HG03280 (cell line): ENCODE measurements at regions not wholly inside any gene's neighbourhood (a gene's known extent, or its start where the extent isn't known, plus 50 kb on each side); places are given as distances from the start of the nearest gene placed in this dataset.

Source experiments
- ATAC-seq: cut with Tn5 transposase; IDR thresholded peaks from one replicate; pipeline ENCODE4 v1.9.1; 2021; ENCODE audit warnings: mild to moderate bottlenecking, moderate library complexity; ENCODE audit not compliant: unreplicated experiment

DNA sequence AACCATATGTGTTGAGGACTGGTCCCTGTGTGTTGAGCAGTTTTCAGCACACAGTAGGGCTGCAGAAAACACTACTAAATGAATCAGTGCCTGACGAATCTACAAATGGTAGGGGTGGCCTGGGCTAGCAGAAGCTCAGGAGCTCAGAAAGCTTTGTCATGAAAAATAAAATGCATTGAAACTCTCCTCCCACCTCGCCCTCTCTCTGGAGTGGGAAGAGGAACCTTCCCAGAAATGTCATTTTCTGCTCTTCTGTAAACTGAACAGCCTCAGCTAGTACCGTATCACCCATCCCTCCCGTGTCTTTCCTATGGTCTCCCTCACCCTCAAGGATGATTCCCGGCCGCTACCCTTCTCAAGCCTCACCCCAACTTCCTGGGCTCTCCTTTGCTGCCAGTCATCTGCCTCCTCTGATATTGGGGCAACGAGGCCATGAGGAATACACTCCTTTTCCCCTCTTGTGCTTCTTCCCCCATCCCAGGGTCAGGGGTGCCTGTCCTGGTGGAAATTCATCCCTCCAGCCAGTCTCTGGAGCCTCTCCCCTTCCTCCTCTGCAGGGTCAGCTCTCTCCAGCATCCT is 734.5 kb downstream of the PTPRU start:
- no peak for ATAC-seq

DNA sequence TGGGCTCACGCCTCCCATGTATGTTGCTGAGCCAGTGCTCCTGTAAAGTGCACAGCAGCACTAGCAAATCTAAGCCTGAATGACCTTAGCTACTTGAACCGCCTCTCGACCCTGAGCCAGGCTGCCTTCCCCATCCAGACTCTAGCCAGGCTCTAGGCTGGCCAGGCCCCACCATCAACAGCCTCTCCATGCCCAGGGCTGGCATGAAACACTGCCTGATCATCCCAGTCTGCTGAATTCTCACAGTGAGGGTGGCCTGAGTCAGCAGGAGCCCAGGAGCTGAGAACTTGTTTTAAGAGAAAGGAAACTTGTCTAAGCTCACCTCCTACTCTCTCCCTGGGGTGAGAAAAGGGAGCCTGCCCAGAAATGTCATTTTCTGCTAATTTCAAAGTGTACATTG is 733.3 kb downstream of the PTPRU start:
- ATAC-seq = no peak

DNA sequence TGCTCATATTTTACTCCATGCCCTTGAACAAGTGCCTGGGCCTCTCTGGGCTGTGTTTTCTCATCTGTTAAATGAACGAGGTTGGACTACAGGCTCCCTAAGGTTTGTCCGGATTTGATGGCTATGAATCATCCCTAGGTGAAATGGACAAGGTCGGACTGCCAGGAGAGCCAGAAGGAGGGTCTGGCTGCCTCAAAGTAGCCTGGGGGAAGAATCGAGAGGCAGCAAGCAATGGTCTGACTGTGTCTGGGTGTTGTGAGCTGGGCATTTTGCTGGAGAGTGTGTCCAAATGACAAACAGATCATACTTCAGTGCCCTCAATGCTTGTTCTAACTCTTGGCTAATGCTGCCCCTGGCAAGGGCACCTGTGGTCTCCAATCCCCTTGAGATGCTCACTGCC is 730.9 kb downstream of the PTPRU start:
- no peak for ATAC-seq

- ATAC-seq = no peak
Observed at GRCh38 chr1:29966526-29967045, 730.3 kb downstream of the PTPRU start.

DNA sequence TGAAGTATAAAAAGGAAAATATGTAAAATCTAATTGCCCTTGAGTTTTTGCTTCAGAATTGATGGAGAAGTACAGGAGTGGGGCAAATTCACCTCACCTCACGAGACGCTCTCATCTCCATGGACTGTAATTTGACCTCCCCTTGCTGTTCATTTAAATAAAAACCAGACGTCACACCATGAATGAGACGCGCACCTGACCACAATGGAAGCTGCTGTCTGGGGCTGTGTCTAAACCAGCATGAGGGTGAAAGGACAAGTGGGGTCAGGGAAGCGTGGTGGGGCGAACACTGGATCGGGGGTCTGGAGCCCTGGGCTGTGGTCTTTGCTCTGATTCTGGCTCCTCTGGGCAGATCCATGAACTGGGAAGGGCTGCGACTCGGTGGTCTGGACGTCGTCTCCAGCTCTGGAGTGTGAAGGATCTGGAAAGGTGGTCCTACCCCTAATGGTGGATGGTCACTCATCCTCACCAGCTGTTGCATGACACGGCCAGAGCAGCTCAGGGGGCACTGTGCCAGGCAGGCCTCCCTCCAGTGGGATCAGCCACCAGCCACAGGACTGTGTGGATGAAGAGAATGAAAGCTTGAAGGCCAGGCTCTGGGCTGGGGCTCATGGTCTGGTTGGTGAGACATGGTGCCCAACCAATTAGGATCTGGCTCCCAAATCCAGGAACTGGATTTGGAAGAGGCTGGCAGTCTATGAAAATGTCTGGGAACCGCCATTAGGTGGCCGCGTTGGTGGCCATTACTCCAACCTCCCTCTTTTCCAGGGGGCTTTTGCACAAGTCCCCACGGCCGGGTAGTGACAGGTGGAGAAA is 728.6 kb downstream of the PTPRU start:
- ATAC-seq = no peak

GRCh38 chr1:29963946-29964345 is 727.6 kb downstream of the PTPRU start:
- ATAC-seq = no peak

- no peak for ATAC-seq
Observed at GRCh38 chr1:29962831-29963247, 726.5 kb downstream of the PTPRU start.

GRCh38 chr1:29962336-29962735 is 726.0 kb downstream of the PTPRU start:
- ATAC-seq = no peak

DNA sequence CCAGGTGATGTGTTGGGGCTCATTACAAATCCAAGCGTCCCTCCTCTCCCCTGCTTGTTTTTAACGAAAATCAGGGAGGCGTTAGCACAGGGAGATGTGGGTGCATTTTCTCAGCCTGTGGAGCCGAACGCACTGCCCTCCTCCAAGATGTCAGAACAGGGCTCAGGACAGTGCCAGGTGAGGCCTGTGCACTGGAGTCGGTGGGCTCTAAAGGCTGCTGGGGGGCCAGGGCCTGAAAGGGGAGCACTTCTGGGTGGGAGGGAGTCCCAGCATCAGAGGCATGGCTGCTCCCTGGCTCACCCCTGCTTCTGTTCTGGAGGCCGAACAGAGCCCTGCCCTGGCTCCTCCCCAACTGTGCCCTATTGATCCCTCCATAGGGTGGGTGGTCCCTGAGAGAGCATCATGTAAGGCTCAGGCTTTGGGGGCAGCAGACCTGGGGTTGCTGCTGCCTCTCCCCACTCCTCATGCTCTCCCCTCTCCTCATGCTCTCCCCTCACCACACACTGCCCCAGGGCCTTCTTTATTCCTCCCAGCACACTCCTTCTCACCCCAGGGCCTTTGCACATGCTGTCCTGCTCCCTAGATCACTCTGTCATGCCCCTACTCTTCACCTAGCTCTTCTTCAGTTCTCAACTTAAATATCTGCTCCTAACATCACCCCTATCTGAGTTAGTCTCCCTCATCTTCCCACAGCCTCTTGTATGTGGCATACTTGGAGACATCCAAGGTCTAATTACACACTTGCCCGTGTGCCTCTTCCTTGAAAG is 725.2 kb downstream of the PTPRU start:
- no peak for ATAC-seq

GRCh38 chr1:29960876-29961275 is 724.6 kb downstream of the PTPRU start:
- ATAC-seq = no peak

DNA sequence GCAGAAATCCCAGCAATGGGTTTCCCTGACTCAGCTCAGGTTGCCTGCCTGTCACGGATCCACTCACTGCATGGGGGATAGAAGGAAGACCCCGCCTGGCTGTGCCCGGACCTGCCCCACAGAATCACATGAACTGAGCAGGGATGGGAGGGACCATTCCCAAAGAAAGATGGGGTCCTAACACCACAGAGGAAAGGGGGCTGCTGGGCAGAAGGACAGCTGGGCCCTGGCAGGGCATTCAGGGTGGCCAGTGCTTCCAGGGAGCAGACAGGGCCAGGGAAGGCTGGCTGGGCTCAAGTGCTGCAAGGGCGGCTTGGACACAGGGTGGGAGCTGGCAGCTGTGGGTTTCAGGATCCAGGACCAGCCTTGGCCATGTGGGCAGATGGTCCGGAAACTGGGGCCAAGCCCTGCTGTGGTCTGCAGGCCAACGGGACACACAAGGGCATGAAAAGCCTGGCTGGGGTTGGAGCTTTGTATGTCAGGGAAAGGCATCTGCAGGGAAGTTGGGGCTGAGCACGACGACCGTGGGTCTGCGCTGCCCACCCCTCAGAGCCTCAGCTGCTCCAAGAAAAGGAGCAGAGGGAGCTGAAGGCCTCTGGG is 723.9 kb downstream of the PTPRU start:
- no peak for ATAC-seq

DNA sequence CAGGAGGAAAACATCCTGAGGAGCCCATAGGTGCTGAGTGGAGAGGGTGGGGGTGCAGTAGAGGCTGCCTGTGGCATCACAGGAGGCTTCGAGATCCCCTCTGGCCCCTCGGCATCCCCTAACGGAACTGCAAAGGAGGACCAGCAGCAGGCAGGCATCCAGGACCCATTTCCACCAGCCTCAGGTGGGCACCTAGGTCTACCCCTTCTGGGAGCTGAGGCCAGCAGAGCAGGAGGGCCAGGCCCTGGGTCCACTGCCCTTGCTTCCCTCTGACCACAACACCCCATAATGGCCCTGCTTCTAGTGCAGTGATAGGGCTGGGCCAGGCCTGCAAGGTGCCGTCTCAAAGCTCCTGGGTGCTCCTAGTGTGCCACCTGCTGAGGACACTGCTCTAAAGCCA is 723.0 kb downstream of the PTPRU start:
- no peak for ATAC-seq

- ATAC-seq = no peak
Observed at GRCh38 chr1:29958271-29958670, 721.9 kb downstream of the PTPRU start.

DNA sequence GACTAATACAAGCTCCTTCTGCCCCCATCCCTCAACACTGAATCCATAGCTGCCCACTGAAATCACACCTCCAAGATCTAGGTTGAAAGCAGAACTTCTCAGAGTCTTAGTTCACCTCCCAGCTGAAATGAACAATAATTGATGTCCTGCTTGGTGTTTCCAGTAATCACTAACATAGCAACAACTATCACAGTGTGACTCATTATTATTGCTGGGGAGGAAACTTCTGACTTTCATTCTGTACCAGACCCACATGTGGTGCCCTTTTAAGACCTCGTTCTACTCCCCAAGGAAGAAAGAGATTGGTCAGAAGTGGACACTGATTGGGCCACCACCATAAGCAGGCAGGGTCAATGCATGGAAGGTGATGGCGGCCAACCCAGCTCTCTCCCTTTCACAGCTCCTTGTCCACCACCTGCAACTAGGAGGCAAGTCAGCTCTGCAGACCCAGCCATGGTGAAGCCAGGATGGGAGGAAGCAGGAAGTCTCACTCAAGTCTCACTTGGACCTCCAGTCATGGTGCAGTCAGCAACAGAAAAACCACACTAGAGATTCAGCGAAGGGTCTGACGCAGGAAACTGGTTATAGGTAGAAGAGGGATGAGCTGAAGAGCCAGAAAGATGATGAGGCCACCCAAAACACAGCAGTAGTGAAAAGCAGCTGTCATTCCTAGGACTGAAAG is 720.2 kb downstream of the PTPRU start:
- no peak for ATAC-seq

GRCh38 chr1:29954591-29954990 is 718.3 kb downstream of the PTPRU start:
- ATAC-seq = no peak

- no peak for ATAC-seq
Observed at GRCh38 chr1:29953961-29954360, 717.6 kb downstream of the PTPRU start.

GRCh38 chr1:29949676-29950075 is 713.4 kb downstream of the PTPRU start:
- ATAC-seq = no peak

- no peak for ATAC-seq
Observed at GRCh38 chr1:29948581-29948980, 712.3 kb downstream of the PTPRU start.

- ATAC-seq = no peak
Observed at GRCh38 chr1:29946057-29946456, 709.7 kb downstream of the PTPRU start.

DNA sequence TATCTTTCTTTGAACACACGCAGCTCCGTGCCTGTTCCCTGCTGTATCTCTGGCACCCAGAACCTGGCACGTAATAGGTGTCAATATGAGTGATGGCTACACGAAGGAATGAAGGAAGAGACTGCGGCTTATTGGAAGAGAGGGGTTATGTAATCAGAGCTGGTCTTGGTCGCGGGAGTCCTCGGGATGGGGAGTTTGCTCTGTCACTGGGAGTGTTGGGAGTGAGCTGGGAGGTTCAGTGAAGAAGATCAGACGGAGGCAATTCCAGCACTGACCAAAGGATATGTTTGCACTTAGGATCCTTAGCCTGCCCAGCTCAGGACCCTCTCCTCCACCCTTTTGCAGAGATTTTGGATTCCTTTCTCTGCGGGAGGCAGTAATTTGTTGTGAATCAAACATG is 709.1 kb downstream of the PTPRU start:
- no peak for ATAC-seq
